Stimulated activated naive CD4-positive, alpha-beta T cell (primary cell): ENCODE measurements at regions not wholly inside any gene's neighbourhood (a gene's known extent, or its start where the extent isn't known, plus 50 kb on each side); places are given as distances from the start of the nearest gene placed in this dataset.

Experiments
- DNase-seq, 6 experiments: peaks; one replicate each; lab custom pipeline; 2025; lab: John Stamatoyannopoulos, UW

GRCh38 chr2:199627417-199627816 lies 169.7 kb upstream of the SATB2 start:
- no peak for DNase-seq

GRCh38 chr2:199624958-199625357 lies 167.2 kb upstream of the SATB2 start:
- no peak for DNase-seq

GRCh38 chr2:199612509-199613130 lies 154.9 kb upstream of the SATB2 start:
- DNase-seq: no peak

- DNase-seq: no peak
These were observed 150.2 kb upstream of the SATB2 start for GRCh38 chr2:199607914-199608313.

DNA sequence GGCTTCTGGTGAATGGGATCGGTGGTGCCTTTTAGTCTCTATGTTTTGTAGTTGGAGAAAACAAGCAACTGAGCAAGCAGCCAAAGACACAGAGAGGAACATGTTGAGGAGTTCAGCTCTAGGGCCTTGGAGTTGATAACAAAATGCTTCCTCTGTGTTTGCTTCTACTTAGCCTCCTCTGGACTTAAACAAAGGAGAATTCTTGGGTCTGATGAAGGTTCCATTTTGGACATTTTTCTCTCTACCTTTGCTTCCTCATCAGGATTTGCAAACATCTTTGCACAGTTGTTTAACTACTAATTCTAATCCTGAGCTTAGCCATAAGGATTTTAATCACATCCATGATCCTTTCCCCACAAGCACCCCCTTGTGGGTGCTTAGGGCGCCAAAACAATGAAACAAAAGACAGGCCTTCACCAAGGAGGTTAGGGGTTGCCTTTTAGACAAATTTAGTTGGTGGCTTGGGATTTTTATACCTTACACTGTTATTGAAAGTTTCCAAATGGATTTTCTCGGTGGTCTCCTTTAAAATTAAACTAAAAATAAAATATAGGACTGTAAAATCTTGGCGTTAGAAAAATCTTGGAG lies 148.5 kb upstream of the SATB2 start:
- no peak for DNase-seq

DNA sequence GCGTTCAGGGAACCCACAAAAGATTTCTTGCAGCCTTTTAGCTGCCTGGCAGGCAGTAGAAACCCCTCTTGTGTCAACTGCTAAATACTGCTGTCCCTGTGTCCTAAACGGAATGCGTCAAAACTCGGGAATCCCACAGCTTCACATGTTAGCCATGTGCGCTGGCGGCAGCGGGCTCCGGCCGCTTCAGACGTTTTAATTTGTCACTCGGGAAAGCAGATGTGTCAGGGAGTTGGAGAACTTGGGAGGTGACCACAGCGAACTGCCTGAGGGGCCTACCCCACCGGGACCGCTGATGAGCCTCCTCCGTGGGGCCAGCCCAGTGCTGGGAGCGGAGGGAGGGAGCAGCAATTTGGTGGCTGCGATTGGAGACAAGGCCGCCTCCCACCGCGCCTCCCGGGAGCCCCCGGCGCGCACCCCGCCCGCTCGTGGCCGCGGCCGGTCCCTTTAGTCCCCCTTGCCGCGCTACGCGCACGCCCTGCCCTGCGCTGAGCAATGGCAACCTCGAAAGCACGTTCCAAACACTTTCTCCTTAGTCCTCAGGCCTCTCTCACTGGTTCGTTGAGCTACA lies 146.1 kb upstream of the SATB2 start:
- no peak for DNase-seq

DNA sequence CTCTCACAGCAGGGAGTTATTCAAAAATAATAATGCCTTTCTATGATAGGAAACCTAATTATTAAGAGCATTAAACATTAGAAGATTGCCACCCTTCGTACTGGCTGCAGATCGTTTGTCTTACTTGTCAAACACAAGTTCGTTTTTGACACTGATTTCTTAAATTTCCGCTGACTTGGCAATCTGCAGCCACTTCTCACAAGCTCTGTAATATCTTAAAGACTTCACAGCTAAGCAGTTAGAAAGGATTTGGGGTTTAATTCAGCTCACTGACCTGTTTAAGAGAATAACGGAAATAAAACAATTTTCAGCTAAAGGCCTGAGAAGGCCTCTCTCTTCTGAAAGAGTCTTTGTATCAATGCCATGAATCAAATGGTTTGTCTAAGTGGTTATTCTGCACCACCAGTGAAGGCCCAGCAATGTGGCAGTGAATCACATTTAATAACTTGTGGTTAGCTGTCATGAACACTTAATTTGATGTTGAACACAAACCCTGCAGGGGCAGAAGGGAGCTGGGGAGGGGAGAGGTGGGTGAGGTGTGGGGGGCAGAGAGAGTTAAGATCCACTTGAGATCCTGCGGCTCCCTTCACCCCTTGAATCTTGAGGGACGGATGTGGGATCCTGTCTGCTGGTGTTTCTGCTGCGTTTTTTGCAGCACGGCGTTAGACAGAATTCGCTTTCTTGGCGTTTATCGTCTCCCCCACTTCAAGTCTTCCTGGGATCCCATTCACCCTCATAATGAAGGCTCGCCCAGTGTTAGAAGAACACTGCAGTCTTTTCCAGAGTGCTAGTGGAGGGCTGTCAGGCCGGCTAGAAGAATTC lies 145.4 kb upstream of the SATB2 start:
- no peak for DNase-seq

- DNase-seq: no peak
These were observed 144.6 kb upstream of the SATB2 start for GRCh38 chr2:199602271-199602895.

GRCh38 chr2:199596549-199596948 lies 138.8 kb upstream of the SATB2 start:
- no peak for DNase-seq

DNA sequence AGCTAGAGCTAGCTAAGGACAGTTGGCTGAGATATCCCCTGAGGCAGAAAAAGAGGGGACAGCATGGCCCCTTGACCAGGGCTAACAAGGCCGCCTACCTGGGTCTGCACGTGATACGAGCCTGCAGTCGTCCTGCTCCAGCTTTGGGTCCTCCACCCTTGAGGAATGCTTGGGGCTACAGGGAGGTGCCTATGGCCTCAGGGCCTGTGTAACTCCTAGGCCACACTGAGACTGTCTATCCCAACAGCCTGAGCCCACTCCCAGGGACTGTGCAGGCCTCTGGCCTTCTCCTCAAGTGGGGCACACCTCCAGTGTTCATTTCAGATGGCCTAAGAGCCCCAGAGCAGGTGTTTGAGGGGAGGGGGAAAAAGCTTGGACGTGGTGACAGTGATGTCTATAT lies 136.7 kb upstream of the SATB2 start:
- no peak for DNase-seq

- DNase-seq: no peak
These were observed 134.1 kb upstream of the SATB2 start for GRCh38 chr2:199591826-199592225.

DNA sequence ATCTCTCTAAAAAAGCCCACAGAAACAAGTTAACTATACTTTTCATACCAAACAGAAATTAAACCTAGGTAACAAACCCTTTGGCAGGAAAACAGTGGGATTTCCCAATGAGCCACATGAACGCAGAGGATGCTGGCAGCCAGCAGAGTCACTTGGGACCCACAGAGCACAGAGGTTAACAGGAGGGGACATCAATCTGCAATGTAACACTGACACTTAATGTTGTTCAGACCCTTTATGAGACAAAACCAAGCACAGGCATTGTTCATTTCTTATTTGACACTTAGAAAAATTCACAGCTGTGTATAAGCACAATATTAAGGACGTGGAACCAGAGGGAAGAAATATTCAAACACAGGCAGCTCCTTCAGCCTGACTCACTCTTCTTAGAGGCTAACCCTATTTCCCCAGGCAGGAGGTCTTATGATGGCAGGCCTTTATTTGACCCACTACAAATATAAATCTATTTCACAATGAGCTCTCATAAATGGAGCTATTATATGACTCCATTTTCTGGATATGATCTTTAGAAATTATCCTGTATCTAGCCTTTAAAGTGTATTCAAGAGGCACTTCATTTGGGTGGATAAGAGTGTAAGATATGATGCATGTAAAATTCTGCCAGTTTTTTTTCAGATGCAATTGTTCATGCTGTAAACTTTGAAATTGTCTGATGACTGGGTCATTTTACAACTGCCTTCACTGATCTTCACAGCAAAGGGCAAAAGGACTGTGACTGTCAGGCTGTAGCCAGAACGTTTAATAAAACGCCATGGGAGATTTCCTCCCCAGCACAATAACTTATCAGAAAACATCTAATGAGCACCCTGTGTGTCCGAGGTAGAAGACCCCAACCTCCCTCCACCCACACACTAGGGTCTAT lies 132.8 kb upstream of the SATB2 start:
- DNase-seq: no peak

DNA sequence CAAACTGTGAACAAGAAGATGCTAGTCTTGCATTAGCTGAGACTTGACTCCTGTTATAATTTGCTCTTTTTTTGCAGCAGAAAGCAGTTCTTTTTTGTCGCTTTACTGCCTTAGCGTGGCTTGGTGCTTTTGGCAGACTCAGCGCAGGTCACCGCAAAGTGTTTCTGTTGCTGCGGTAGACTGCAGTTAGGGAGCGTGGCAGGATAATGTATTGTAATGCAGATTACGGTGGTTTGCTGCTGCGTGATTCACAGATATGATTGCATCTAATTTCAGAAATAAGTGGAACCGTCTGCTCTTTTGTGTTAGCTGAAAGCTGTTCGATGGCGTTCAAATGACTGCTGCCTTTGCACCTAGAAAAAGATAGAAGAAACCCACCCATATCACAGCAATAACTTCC lies 131.6 kb upstream of the SATB2 start:
- no peak for DNase-seq

- no peak for DNase-seq
These were observed 130.3 kb upstream of the SATB2 start for GRCh38 chr2:199588054-199588453.

DNA sequence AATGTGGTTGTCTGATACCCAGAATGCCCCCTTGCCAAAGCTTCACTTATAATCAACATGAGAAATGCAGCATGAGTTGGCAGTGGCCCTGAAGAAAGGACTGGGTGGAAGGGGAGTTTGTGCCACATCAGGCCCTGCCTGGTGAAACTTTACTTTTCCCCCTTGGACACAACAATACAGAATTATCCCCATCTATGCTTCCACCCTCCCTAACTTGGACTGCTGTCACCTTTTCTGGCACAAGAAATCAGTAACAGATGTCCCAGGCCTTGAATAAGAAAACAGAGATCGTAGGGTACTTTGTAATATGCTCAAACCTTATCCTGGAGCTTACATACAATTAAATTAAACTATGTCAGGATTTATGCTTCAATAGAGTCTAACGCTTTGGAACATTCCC lies 128.9 kb upstream of the SATB2 start:
- no peak for DNase-seq

- DNase-seq: no peak
These were observed 125.9 kb upstream of the SATB2 start for GRCh38 chr2:199583676-199584075.

DNA sequence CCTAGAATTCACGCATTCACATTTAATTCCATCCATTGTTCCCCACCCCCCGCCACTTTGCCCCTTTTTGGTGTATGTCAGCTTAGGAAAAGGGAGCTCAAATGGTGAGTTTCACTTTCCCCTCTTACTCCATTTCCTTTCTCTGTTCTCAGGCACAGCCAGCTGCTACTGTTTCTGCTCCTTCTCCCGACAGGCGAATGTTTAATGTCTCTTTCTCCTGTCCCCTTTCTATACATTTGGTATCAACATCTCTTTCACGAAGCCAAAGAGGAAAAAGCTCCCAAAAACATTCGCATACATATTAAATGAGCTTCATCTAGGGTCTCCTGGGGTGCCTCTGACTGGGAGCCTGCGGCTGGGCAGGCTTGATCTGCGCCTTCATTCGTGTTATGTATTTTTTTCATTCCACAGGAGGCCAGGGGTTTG lies 124.2 kb upstream of the SATB2 start:
- DNase-seq: no peak

DNA sequence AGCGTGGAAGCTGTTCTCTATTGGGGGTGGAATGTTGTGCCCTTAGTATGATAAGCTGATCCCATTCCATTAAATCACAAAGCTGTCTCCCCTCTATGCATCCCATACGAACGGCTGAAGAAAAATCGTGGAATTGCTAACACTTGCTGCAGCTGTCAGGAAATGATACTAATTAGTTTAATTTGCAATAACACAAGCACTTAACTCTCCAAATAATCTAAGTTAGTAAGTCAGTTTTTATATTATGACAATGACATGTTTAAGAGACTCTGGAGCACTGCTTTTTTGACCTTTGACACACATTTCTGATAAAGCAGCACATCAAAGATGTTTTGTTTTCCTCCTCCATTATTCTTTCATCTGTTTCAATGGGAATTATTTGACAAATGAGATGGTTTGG lies 123.7 kb upstream of the SATB2 start:
- DNase-seq: no peak

GRCh38 chr2:199575416-199575815 lies 117.7 kb upstream of the SATB2 start:
- DNase-seq: no peak

GRCh38 chr2:199572571-199572970 lies 114.8 kb upstream of the SATB2 start:
- DNase-seq: no peak

DNA sequence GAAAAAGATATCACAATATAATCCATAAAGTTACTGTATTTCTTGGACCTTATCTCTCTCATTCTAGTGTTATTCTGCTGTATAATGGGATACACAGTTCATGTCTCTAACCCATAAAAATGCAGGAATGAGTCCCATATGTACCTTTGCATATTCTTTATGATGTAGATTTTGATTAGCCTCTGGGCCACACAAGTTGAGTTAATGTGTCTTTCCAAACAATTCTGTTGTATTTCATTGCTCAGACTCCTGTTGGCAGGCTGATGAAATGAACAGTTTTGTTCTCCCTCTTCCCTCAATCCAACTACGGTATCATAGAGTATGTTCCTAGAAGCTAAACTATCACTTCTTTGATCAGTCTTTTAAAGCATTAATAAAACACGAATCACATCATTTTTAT lies 113.2 kb upstream of the SATB2 start:
- no peak for DNase-seq

DNA sequence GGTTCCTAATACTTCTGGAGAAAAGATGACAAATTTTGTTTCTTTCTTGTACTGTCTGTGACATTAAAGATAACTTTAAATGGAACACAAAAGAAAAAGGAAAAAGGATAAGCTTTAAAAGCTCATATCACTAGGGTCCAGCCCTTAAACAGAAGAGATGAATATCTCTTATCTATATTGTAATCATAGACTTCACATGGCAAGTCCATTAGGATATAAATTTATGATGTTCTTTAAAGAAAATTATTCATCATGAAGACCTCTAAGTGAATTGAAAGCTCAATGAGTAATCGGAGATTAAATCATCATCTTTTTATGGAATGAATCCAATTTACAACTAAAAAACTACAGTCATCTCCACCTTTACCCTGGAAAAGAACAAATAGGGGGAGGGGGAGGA lies 111.6 kb upstream of the SATB2 start:
- no peak for DNase-seq
